ENCODE measurements at regions not wholly inside any gene's neighbourhood (a gene's known extent, or its start where the extent isn't known, plus 50 kb on each side); places are given as distances from the start of the nearest gene placed in this dataset.

- H3K9me3 Mint-ChIP-seq: peaks cover 11% of the 10 kb centered on the region
- 0 out of 2 replicates have a peak, but pooled peaks cover 2% of the 10 kb centered on the region for H3K27me3 Mint-ChIP-seq (ENCODE audit: insufficient read depth)
- DNase-seq: no peak
- H3K36me3 Mint-ChIP-seq (ENCODE audit: low read depth): no peaks in the 10 kb centered on the region
- H3K4me1 Mint-ChIP-seq (ENCODE audit: low read depth): no peaks in the 10 kb centered on the region
- no peak overlapping the region for H3K27ac Mint-ChIP-seq
- no peak for TF ChIP-seq CTCF (IDR thresholded peaks at IDR 0.05)
- H3K4me3 Mint-ChIP-seq: no peak overlapping the region
Measured at GRCh38 chr2:15825276-15825980, 114.9 kb upstream of the MYCN start.

GRCh38 chr2:15826273-15826717, 114.1 kb upstream of the MYCN start:
- TF ChIP-seq CTCF (IDR thresholded peaks at IDR 0.05): no peak
- H3K4me3 Mint-ChIP-seq: no peak overlapping the region
- H3K27ac Mint-ChIP-seq: no peak overlapping the region
- H3K36me3 Mint-ChIP-seq (ENCODE audit: low read depth): no peaks in the 10 kb centered on the region
- DNase-seq: no peak
- no peaks in the 10 kb centered on the region for H3K4me1 Mint-ChIP-seq (ENCODE audit: low read depth)
- 0 out of 2 replicates have a peak, but pooled peaks cover 2% of the 10 kb centered on the region for H3K27me3 Mint-ChIP-seq (ENCODE audit: insufficient read depth)
- peaks cover 7% of the 10 kb centered on the region for H3K9me3 Mint-ChIP-seq

GRCh38 chr2:15827001-15827400, 113.3 kb upstream of the MYCN start:
- TF ChIP-seq CTCF (IDR thresholded peaks at IDR 0.05): no peak
- peaks cover 7% of the 10 kb centered on the region for H3K9me3 Mint-ChIP-seq
- H3K4me1 Mint-ChIP-seq (ENCODE audit: low read depth): no peaks in the 10 kb centered on the region
- DNase-seq: no peak
- H3K27me3 Mint-ChIP-seq (ENCODE audit: insufficient read depth): 0 out of 2 replicates have a peak, but pooled peaks cover 2% of the 10 kb centered on the region
- no peak overlapping the region for H3K4me3 Mint-ChIP-seq
- no peak overlapping the region for H3K27ac Mint-ChIP-seq
- H3K36me3 Mint-ChIP-seq (ENCODE audit: low read depth): no peaks in the 10 kb centered on the region

GRCh38 chr2:15828576-15828975, 111.8 kb upstream of the MYCN start:
- no peak overlapping the region for H3K4me3 Mint-ChIP-seq
- peaks cover 15% of the 10 kb centered on the region for H3K9me3 Mint-ChIP-seq
- 0 out of 2 replicates have a peak, but pooled peaks cover 2% of the 10 kb centered on the region for H3K27me3 Mint-ChIP-seq (ENCODE audit: insufficient read depth)
- no peaks in the 10 kb centered on the region for H3K36me3 Mint-ChIP-seq (ENCODE audit: low read depth)
- no peak for TF ChIP-seq CTCF (IDR thresholded peaks at IDR 0.05)
- H3K27ac Mint-ChIP-seq: no peak overlapping the region
- no peaks in the 10 kb centered on the region for H3K4me1 Mint-ChIP-seq (ENCODE audit: low read depth)
- no peak for DNase-seq

GRCh38 chr2:15829091-15829801, 111.1 kb upstream of the MYCN start:
- peaks cover 15% of the 10 kb centered on the region for H3K9me3 Mint-ChIP-seq
- no peak overlapping the region for H3K27ac Mint-ChIP-seq
- no peaks in the 10 kb centered on the region for H3K4me1 Mint-ChIP-seq (ENCODE audit: low read depth)
- 0 out of 2 replicates have a peak, but pooled peaks cover 2% of the 10 kb centered on the region for H3K27me3 Mint-ChIP-seq (ENCODE audit: insufficient read depth)
- no peak for TF ChIP-seq CTCF (IDR thresholded peaks at IDR 0.05)
- no peak overlapping the region for H3K4me3 Mint-ChIP-seq
- no peaks in the 10 kb centered on the region for H3K36me3 Mint-ChIP-seq (ENCODE audit: low read depth)
- no peak for DNase-seq
